OCI-LY7 (cell line): ENCODE measurements at regions not wholly inside any gene's neighbourhood (a gene's known extent, or its start where the extent isn't known, plus 50 kb on each side); places are given as distances from the start of the nearest gene placed in this dataset.

Source experiments
- BruUV-seq: library from RNA; stranded (reverse); fragments of 400-500 nt; replicated peaks from 2 replicates; lab custom pipeline; 2021; lab: Mats Ljungman, UMichigan
- CTCF ChIA-PET: fragments of 300-600 bp; sonication (Branson Sonifier 250); formaldehyde crosslinking; loops from one replicate; lab custom pipeline; 2022; ENCODE audit warnings: antibody characterized with exemption; ENCODE audit not compliant: unreplicated experiment; lab: Charles Lee
- POLR2A ChIA-PET: fragments of 300-600 bp; sonication (Branson Sonifier 250); formaldehyde crosslinking; loops from one replicate; lab custom pipeline; 2022; ENCODE audit warnings: antibody characterized with exemption; lab: Charles Lee
- DNase-seq: peaks from one replicate; pipeline ENCODE4 v3.0.0-alpha.2; 2015; ENCODE audit warnings: low spot score
- H2AFZ ChIP-seq: fragments of 200-600 bp; sonication (generic), shearing (Covaris generic); 2 replicates; pipeline ENCODE4 v1.6.1; 2014; ENCODE audit warnings: mild to moderate bottlenecking, antibody characterized with exemption, low read length, moderate library complexity
- H3K27ac ChIP-seq: fragments of 200-600 bp; sonication (generic); 2 replicates; pipeline ENCODE4 v1.5.1; 2014; ENCODE audit warnings: mixed run types, low read depth, mild to moderate bottlenecking, moderate library complexity, low read length, inconsistent platforms; ENCODE audit not compliant: poor library complexity, severe bottlenecking
- H3K36me3 ChIP-seq: fragments of 200-600 bp; sonication (generic); 2 replicates; pipeline ENCODE4 v1.6.1; 2014; ENCODE audit warnings: mild to moderate bottlenecking, antibody characterized with exemption, low read length, moderate library complexity, mixed read lengths; ENCODE audit not compliant: insufficient read depth
- H3K4me1 ChIP-seq: fragments of 200-600 bp; sonication (generic); 2 replicates; pipeline ENCODE4 v1.5.1; 2014; ENCODE audit warnings: mild to moderate bottlenecking, low read length; ENCODE audit not compliant: insufficient read depth, poor library complexity, severe bottlenecking
- H3K4me2 ChIP-seq: fragments of 200-600 bp; sonication (generic); 2 replicates; pipeline ENCODE4 v1.6.1; 2014; ENCODE audit warnings: mild to moderate bottlenecking, low read length
- H3K4me3 ChIP-seq: fragments of 200-600 bp; sonication (generic); 2 replicates; pipeline ENCODE4 v1.5.1; 2014; ENCODE audit warnings: mild to moderate bottlenecking, low read depth, low read length; ENCODE audit not compliant: poor library complexity, severe bottlenecking
- H3K79me2 ChIP-seq: fragments of 200-600 bp; sonication (generic); 2 replicates; pipeline ENCODE4 v1.6.1; 2016; ENCODE audit warnings: low read depth, mild to moderate bottlenecking, low read length, moderate library complexity, mixed read lengths; ENCODE audit not compliant: insufficient read depth
- H3K9me2 ChIP-seq: fragments of 200-600 bp; sonication (generic); 2 replicates; pipeline ENCODE4 v1.6.1; 2016; ENCODE audit warnings: mild to moderate bottlenecking, low read length, mixed read lengths; ENCODE audit not compliant: insufficient read depth
- H3K9me3 ChIP-seq: fragments of 200-600 bp; sonication (generic); 2 replicates; pipeline ENCODE4 v1.6.1; 2014; ENCODE audit warnings: mild to moderate bottlenecking, mixed run types, low read length, mixed read lengths
- H4K20me1 ChIP-seq: fragments of 200-600 bp; sonication (generic); 2 replicates; pipeline ENCODE4 v1.6.1; 2014; ENCODE audit warnings: mild to moderate bottlenecking, antibody characterized with exemption, low read length, moderate library complexity, mixed read lengths; ENCODE audit not compliant: insufficient read depth
- CTCF ChIP-seq: fragments of 200-600 bp; sonication (generic); conservative IDR thresholded peaks from 2 replicates; pipeline ENCODE4 v1.5.1; 2014; ENCODE audit warnings: mild to moderate bottlenecking, antibody characterized with exemption, low read length, moderate library complexity, mixed read lengths
- EZH2phosphoT487 ChIP-seq: fragments of 200-600 bp; sonication (generic); IDR thresholded peaks from 2 replicates; pipeline ENCODE4 v1.6.1; 2018; ENCODE audit warnings: low read depth, borderline replicate concordance, mild to moderate bottlenecking, mixed run types, antibody characterized with exemption, low read length, moderate library complexity, mixed read lengths
- intact Hi-C: fragments of 100-400 bp; cut with micrococcal nuclease; formaldehyde crosslinking; loops from one replicate; pipeline ENCODE4 v1.10.0; 2022; ENCODE audit not compliant: unreplicated experiment

GRCh38 chr18:72986103-72986502, 118.3 kb upstream of the NETO1 start:
- intact Hi-C loops = no loop called here
- POLR2A ChIA-PET = no interaction called here

GRCh38 chr18:72985686-72986085, 117.9 kb upstream of the NETO1 start:
- no peak overlapping the region for H3K27ac ChIP-seq
- no peak overlapping the region for H3K4me2 ChIP-seq
- CTCF ChIA-PET = no interaction called here
- no peaks in the 10 kb centered on the region for H3K4me1 ChIP-seq
- no peaks in the 10 kb centered on the region for H4K20me1 ChIP-seq
- H3K4me3 ChIP-seq = no peak overlapping the region
- no peaks in the 10 kb centered on the region for H3K36me3 ChIP-seq
- H2AFZ ChIP-seq = no peak overlapping the region
- no peak for DNase-seq
- no peaks in the 10 kb centered on the region for H3K79me2 ChIP-seq
- no TSS peak for BruUV-seq
- no peaks in the 10 kb centered on the region for H3K9me2 ChIP-seq
- POLR2A ChIA-PET = no interaction called here
- intact Hi-C loops = no loop called here
- no peak for TF ChIP-seq CTCF
- no peak for TF ChIP-seq EZH2phosphoT487
- H3K9me3 ChIP-seq = no peaks in the 10 kb centered on the region

More at GRCh38 chr18:72986103-72986502, 118.3 kb upstream of the NETO1 start:
- no peaks in the 10 kb centered on the region for H3K36me3 ChIP-seq
- no peak overlapping the region for H3K27ac ChIP-seq
- no peak overlapping the region for H3K4me3 ChIP-seq
- DNase-seq = no peak
- no peaks in the 10 kb centered on the region for H3K4me1 ChIP-seq
- CTCF ChIA-PET = no interaction called here
- no peaks in the 10 kb centered on the region for H3K9me3 ChIP-seq
- H4K20me1 ChIP-seq = no peaks in the 10 kb centered on the region
- TF ChIP-seq CTCF (no peak), EZH2phosphoT487 (no peak)
- BruUV-seq = no TSS peak
- H2AFZ ChIP-seq = no peak overlapping the region
- H3K79me2 ChIP-seq = no peaks in the 10 kb centered on the region
- H3K9me2 ChIP-seq = no peaks in the 10 kb centered on the region
- H3K4me2 ChIP-seq = no peak overlapping the region

- no peaks in the 10 kb centered on the region for H3K9me3 ChIP-seq
- no peaks in the 10 kb centered on the region for H3K79me2 ChIP-seq
- no peaks in the 10 kb centered on the region for H3K4me1 ChIP-seq
- H2AFZ ChIP-seq = no peak overlapping the region
- BruUV-seq = no TSS peak
- no peak for DNase-seq
- ChIA-PET CTCF (no interaction called here), POLR2A (no interaction called here)
- H3K9me2 ChIP-seq = no peaks in the 10 kb centered on the region
- H3K27ac ChIP-seq = no peak overlapping the region
- no peak overlapping the region for H3K4me3 ChIP-seq
- H3K36me3 ChIP-seq = no peaks in the 10 kb centered on the region
- intact Hi-C loops = no loop called here
- no peak overlapping the region for H3K4me2 ChIP-seq
- H4K20me1 ChIP-seq = no peaks in the 10 kb centered on the region
- no peak for TF ChIP-seq CTCF
Measured at GRCh38 chr18:72984290-72984689, 116.5 kb upstream of the NETO1 start.
